ENCODE measurements at regions not wholly inside any gene's neighbourhood (a gene's known extent, or its start where the extent isn't known, plus 50 kb on each side); places are given as distances from the start of the nearest gene placed in this dataset.
A peak's percentile ranks its signal among the peaks of the same experiment; 100 is the strongest.

DNA sequence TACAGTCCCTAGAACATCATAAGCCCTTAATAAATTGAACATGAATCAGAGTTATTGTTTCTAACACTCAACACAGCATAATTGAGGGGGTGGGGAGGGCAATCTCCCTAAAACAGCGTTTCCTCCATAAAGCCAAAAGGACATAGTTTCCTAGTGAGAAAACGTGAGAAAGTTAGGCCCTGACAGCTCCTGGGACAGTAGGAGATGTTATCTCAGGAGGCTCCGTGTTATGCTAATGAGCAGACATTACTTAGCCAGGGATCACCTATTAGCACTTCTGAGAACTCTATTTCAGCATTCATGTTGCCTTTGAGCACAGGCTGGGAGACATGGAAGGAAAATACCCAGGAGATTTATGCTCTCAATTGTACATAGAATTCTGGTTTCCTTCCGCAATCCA, 229.1 kb upstream of the ADAMTS9 start:
- Mint-ChIP-seq H3K27me3 (ENCODE audit: insufficient read depth, low read depth, poor library complexity) (peaks cover 8% of the 10 kb centered on the region), H3K27ac (no peak overlapping the region)
- TF ChIP-seq, protein P1, sequence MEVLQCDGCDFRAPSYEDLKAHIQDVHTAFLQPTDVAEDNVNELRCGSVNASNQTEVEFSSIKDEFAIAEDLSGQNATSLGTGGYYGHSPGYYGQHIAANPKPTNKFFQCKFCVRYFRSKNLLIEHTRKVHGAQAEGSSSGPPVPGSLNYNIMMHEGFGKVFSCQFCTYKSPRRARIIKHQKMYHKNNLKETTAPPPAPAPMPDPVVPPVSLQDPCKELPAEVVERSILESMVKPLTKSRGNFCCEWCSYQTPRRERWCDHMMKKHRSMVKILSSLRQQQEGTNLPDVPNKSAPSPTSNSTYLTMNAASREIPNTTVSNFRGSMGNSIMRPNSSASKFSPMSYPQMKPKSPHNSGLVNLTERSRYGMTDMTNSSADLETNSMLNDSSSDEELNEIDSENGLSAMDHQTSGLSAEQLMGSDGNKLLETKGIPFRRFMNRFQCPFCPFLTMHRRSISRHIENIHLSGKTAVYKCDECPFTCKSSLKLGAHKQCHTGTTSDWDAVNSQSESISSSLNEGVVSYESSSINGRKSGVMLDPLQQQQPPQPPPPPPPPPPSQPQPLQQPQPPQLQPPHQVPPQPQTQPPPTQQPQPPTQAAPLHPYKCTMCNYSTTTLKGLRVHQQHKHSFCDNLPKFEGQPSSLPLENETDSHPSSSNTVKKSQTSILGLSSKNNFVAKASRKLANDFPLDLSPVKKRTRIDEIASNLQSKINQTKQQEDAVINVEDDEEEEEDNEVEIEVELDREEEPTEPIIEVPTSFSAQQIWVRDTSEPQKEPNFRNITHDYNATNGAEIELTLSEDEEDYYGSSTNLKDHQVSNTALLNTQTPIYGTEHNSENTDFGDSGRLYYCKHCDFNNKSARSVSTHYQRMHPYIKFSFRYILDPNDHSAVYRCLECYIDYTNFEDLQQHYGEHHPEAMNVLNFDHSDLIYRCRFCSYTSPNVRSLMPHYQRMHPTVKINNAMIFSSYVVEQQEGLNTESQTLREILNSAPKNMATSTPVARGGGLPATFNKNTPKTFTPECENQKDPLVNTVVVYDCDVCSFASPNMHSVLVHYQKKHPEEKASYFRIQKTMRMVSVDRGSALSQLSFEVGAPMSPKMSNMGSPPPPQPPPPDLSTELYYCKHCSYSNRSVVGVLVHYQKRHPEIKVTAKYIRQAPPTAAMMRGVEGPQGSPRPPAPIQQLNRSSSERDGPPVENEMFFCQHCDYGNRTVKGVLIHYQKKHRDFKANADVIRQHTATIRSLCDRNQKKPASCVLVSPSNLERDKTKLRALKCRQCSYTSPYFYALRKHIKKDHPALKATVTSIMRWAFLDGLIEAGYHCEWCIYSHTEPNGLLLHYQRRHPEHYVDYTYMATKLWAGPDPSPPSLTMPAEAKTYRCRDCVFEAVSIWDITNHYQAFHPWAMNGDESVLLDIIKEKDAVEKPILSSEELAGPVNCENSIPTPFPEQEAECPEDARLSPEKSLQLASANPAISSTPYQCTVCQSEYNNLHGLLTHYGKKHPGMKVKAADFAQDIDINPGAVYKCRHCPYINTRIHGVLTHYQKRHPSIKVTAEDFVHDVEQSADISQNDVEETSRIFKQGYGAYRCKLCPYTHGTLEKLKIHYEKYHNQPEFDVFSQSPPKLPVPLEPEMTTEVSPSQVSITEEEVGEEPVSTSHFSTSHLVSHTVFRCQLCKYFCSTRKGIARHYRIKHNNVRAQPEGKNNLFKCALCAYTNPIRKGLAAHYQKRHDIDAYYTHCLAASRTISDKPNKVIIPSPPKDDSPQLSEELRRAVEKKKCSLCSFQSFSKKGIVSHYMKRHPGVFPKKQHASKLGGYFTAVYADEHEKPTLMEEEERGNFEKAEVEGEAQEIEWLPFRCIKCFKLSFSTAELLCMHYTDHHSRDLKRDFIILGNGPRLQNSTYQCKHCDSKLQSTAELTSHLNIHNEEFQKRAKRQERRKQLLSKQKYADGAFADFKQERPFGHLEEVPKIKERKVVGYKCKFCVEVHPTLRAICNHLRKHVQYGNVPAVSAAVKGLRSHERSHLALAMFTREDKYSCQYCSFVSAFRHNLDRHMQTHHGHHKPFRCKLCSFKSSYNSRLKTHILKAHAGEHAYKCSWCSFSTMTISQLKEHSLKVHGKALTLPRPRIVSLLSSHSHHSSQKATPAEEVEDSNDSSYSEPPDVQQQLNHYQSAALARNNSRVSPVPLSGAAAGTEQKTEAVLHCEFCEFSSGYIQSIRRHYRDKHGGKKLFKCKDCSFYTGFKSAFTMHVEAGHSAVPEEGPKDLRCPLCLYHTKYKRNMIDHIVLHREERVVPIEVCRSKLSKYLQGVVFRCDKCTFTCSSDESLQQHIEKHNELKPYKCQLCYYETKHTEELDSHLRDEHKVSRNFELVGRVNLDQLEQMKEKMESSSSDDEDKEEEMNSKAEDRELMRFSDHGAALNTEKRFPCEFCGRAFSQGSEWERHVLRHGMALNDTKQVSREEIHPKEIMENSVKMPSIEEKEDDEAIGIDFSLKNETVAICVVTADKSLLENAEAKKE (CRISPR knock-in tag; IDR thresholded peaks at IDR 0.05), result peak; percentile 62
- peak; percentile 67; the same call in 1 of the 2 replicates for TF ChIP-seq NANOG (IDR thresholded peaks at IDR 0.05; ENCODE audit: borderline replicate concordance)
- no peak for TF ChIP-seq CREB1 (CRISPR knock-in tag; IDR thresholded peaks at IDR 0.05; ENCODE audit: low read depth)

DNA sequence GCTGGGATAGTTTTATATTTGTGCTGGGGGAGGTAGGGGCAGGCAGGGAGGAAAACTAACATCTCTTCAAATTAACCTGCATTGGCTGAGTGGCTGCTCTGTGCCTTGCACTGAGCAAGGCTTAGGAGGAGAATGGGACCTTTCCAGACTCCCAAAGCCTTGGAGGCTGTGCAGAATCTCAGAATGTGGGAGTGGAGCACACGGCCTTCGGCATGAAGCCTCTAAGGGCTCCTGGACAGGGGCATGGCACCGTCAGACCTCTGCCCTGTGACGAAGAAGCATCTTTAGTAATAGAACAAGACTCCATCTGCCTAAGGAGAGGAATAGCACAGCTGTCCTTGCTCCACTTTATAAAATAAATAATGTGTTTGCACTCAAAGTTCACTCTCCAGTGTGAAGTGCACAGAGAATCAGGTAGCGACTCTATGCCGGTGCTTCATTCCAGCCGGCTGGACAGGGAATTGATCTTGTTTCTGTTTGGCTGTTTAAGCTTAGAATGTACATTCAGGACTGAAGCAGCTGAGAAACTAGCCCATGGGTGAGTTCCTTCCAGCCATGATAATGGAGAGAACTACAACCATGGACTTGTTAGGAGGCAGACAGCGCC, 228.5 kb upstream of the ADAMTS9 start:
- H3K4me3 ChIP-seq, result no peak overlapping the region
- no peaks in the 10 kb centered on the region; the same call in 1 of the 2 replicates for H3K27me3 ChIP-seq (ENCODE audit: insufficient read depth)
- peaks cover 42% of the 10 kb centered on the region for H3K4me1 Mint-ChIP-seq
- 0 out of 3 replicates have a peak, but pooled peaks cover 6% of the 10 kb centered on the region for H3K36me3 Mint-ChIP-seq (ENCODE audit: low read depth)
- H3K9me2 ChIP-seq (ENCODE audit: insufficient read depth), result peaks cover 8% of the 10 kb centered on the region; the same call in 1 of the 2 replicates
- peak overlapping the region; percentile 36 for H3K4me2 ChIP-seq
- no peak overlapping the region for H3K4me3 Mint-ChIP-seq
- no peaks in the 10 kb centered on the region for H3F3A ChIP-seq (replicated peaks; ENCODE audit: low read depth)
- H3K27me3 Mint-ChIP-seq (ENCODE audit: insufficient read depth, low read depth, poor library complexity), result peaks cover 8% of the 10 kb centered on the region
- no peaks in the 10 kb centered on the region for H3K36me3 ChIP-seq (ENCODE audit: insufficient read depth)
- peaks cover 6% of the 10 kb centered on the region for H3K9me3 Mint-ChIP-seq
- ATAC-seq, result no peak; the same call in 1 of the 3 replicates
- no peaks in the 10 kb centered on the region for H3K79me2 ChIP-seq (replicated peaks; ENCODE audit: insufficient read depth)
- H4K20me1 ChIP-seq (replicated peaks; ENCODE audit: insufficient read depth), result no peaks in the 10 kb centered on the region
- H3K27ac Mint-ChIP-seq, result no peak overlapping the region
- no peak for DNase-seq (ENCODE audit: low spot score)
- no peak overlapping the region for H3K27ac ChIP-seq (ENCODE audit: low read depth)
- peaks cover 40% of the 10 kb centered on the region for H3K4me1 ChIP-seq (ENCODE audit: insufficient read depth)
- no peak overlapping the region; the same call in 1 of the 2 replicates for H2AFZ ChIP-seq
- TF ChIP-seq, protein P1 (CRISPR knock-in tag; IDR thresholded peaks at IDR 0.05), result no peak
- no peak for TF ChIP-seq CREB1 (CRISPR knock-in tag; IDR thresholded peaks at IDR 0.05; ENCODE audit: low read depth)

More for the DNA sequence above, 229.1 kb upstream of the ADAMTS9 start:
- Histone ChIP-seq H3K4me2 (peak overlapping the region; percentile 36), H3K27me3 (ENCODE audit: insufficient read depth) (no peaks in the 10 kb centered on the region; the same call in 1 of the 2 replicates), H3F3A (replicated peaks; ENCODE audit: low read depth) (no peaks in the 10 kb centered on the region), H3K4me3 (no peak overlapping the region), H3K9me2 (ENCODE audit: insufficient read depth) (peaks cover 8% of the 10 kb centered on the region; the same call in 1 of the 2 replicates), H3K27ac (ENCODE audit: low read depth) (no peak overlapping the region), H3K79me2 (replicated peaks; ENCODE audit: insufficient read depth) (no peaks in the 10 kb centered on the region), H4K20me1 (replicated peaks; ENCODE audit: insufficient read depth) (no peaks in the 10 kb centered on the region), H3K4me1 (ENCODE audit: insufficient read depth) (peaks cover 40% of the 10 kb centered on the region), H3K36me3 (ENCODE audit: insufficient read depth) (no peaks in the 10 kb centered on the region), H2AFZ (no peak overlapping the region)
- peak; percentile 75 for DNase-seq (ENCODE audit: low spot score)
- H3K4me1 Mint-ChIP-seq, result peaks cover 46% of the 10 kb centered on the region
- peaks cover 6% of the 10 kb centered on the region for H3K9me3 Mint-ChIP-seq
- peak; percentile 98 for ATAC-seq
- 0 out of 3 replicates have a peak, but pooled peaks cover 6% of the 10 kb centered on the region for H3K36me3 Mint-ChIP-seq (ENCODE audit: low read depth)
- H3K4me3 Mint-ChIP-seq, result 0 out of 3 replicates have a peak overlapping the region, but pooled peaks have one; percentile 7
